B cell (primary cell): ENCODE measurements at regions not wholly inside any gene's neighbourhood (a gene's known extent, or its start where the extent isn't known, plus 50 kb on each side); places are given as distances from the start of the nearest gene placed in this dataset.

Experiments
- ATAC-seq: fragments of 200-7000 bp; cut with Tn5 transposase; one replicate; pipeline ENCODE4 v1.10.0; 2021; ENCODE audit warnings: low read depth, mild to moderate bottlenecking, moderate number of reproducible peaks, moderate library complexity
- CTCF ChIA-PET: fragments of 350-600 bp; sonication (Branson Sonifier 250); formaldehyde crosslinking; loops from one replicate; lab custom pipeline; 2021; ENCODE audit warnings: antibody characterized with exemption, inconsistent platforms; lab: Charles Lee
- POLR2A ChIA-PET: fragments of 350-600 bp; sonication (Branson Sonifier 250); formaldehyde crosslinking; loops from one replicate; lab custom pipeline; 2021; ENCODE audit warnings: antibody characterized with exemption; lab: Charles Lee
- DNase-seq: peaks from one replicate; pipeline ENCODE4 v3.0.0; 2013
- H2AFZ ChIP-seq: 2 replicates; pipeline ENCODE4 v1.6.1; 2012; ENCODE audit warnings: mild to moderate bottlenecking, low read depth, low read length; ENCODE audit not compliant: insufficient read depth, poor library complexity, severe bottlenecking
- H3K27ac ChIP-seq, 2 donors: 1 replicate in 1 of 2; 2 replicates in 1 of 2; pipeline ENCODE4 v1.5.1; 2012 to 2013; ENCODE audit warnings: low read length in 2 of 2, mild to moderate bottlenecking in 2 of 2, moderate library complexity in 1 of 2
- H3K27me3 ChIP-seq, 4 experiments: fragments of 200-600 bp in 1 of 4; sonication (generic) in 1 of 4; replicated peaks in 1 of 4; 1 replicate in 2 of 4; 2 replicates in 2 of 4; pipeline versions ENCODE4 v1.6.1 to v1.7.0; 2013 to 2016; ENCODE audit warnings: low read length in 3 of 4, mild to moderate bottlenecking in 2 of 4, mixed read lengths in 1 of 4, moderate library complexity in 1 of 4; ENCODE audit not compliant: insufficient read depth in 4 of 4, control insufficient read depth in 3 of 4; ENCODE audit errors: control extremely low read depth in 1 of 4
- H3K36me3 ChIP-seq, 2 experiments: replicated peaks in 1 of 2; 1 replicate in 1 of 2; 2 replicates in 1 of 2; pipeline versions ENCODE4 v1.6.1 to v1.7.1; 2013; ENCODE audit warnings: low read length in 1 of 2; ENCODE audit not compliant: insufficient read depth in 2 of 2, control insufficient read depth in 1 of 2; ENCODE audit errors: control extremely low read depth in 1 of 2, extremely low read depth in 1 of 2
- H3K4me1 ChIP-seq, 2 donors: fragments of 200-600 bp in 1 of 2; sonication (generic) in 1 of 2; 1 replicate in 1 of 2; 2 replicates in 1 of 2; pipeline versions ENCODE4 v1.5.1 to v1.6.1; 2013 to 2017; ENCODE audit warnings: low read length in 2 of 2; ENCODE audit not compliant: control insufficient read depth in 2 of 2, insufficient read depth in 2 of 2
- H3K4me2 ChIP-seq: replicated peaks from 2 replicates; pipeline ENCODE3; 2012; ENCODE audit warnings: mild to moderate bottlenecking, low read depth, low read length; ENCODE audit not compliant: poor library complexity, severe bottlenecking
- H3K4me3 ChIP-seq, 5 experiments: fragments of 200-600 bp in 1 of 5; sonication (generic) in 1 of 5; 1 replicate in 3 of 5; 2 replicates in 2 of 5; pipeline versions ENCODE4 v1.5.1 to v1.7.0; 2011 to 2016; ENCODE audit warnings: low read length in 4 of 5, mild to moderate bottlenecking in 4 of 5, low read depth in 2 of 5, control low read depth in 1 of 5, moderate library complexity in 1 of 5; ENCODE audit not compliant: insufficient read depth in 1 of 5; ENCODE audit errors: control extremely low read depth in 1 of 5, extremely low read depth in 1 of 5
- H3K79me2 ChIP-seq: fragments of 200-600 bp; sonication (generic); one replicate; pipeline ENCODE4 v1.6.0; 2016; ENCODE audit warnings: low read length; ENCODE audit not compliant: control insufficient read depth, insufficient read depth
- H3K9ac ChIP-seq: fragments of 200-600 bp; sonication (generic); 2 replicates; pipeline ENCODE4 v1.6.1; 2017; ENCODE audit warnings: mild to moderate bottlenecking, low read length, moderate library complexity
- H3K9me3 ChIP-seq, 3 donors: one replicate each; pipeline versions ENCODE4 v1.6.1 to v1.7.1; 2013; ENCODE audit warnings: low read length in 2 of 3; ENCODE audit not compliant: control insufficient read depth in 2 of 3, insufficient read depth in 1 of 3; ENCODE audit errors: control extremely low read depth in 1 of 3
- H4K20me1 ChIP-seq: 2 replicates; pipeline ENCODE4 v1.6.0; 2012; ENCODE audit warnings: mild to moderate bottlenecking, low read length; ENCODE audit not compliant: insufficient read depth, control insufficient read depth, poor library complexity, severe bottlenecking
- H3K27ac Mint-ChIP-seq: one replicate; pipeline ENCODE4 v1.8.0; 2021; ENCODE audit warnings: mixed read lengths
- H3K27me3 Mint-ChIP-seq: one replicate; pipeline ENCODE4 v1.8.0; 2021; ENCODE audit warnings: mixed read lengths
- H3K4me1 Mint-ChIP-seq: one replicate; pipeline ENCODE4 v1.8.0; 2021; ENCODE audit warnings: mixed read lengths
- H3K4me3 Mint-ChIP-seq: one replicate; pipeline ENCODE4 v1.8.0; 2021; ENCODE audit warnings: mixed read lengths
- H3K9me3 Mint-ChIP-seq: one replicate; pipeline ENCODE4 v1.8.0; 2022; ENCODE audit warnings: mixed read lengths; ENCODE audit not compliant: insufficient read depth
- CTCF ChIP-seq: fragments of 200-600 bp; IDR thresholded peaks from one replicate; pipeline ENCODE4 v1.8.0; 2022; ENCODE audit warnings: antibody characterized with exemption, mild to moderate bottlenecking
- EZH2 ChIP-seq: IDR thresholded peaks from 2 replicates; pipeline ENCODE4 v1.6.1; 2012; ENCODE audit warnings: borderline replicate concordance, low read depth, mild to moderate bottlenecking, moderate library complexity, low read length; ENCODE audit not compliant: insufficient read depth, poor library complexity, severe bottlenecking
- WGBS: methylation state at CpG from one replicate; pipeline ENCODE4 v1.1.5; 2013; ENCODE audit warnings: missing lambda C conversion rate; ENCODE audit not compliant: insufficient coverage; 5-methylcytosine and 5-hydroxymethylcytosine counted together
- intact Hi-C: fragments of 100-400 bp; cut with micrococcal nuclease; formaldehyde crosslinking; loops from one replicate; pipeline ENCODE4 v1.10.0; 2022

GRCh38 chr2:222796413-222797103 lies 64.3 kb upstream of the ACSL3 start:
- ATAC-seq (no peak), DNase-seq (no peak)
- H3K27ac ChIP-seq: no peak overlapping the region
- H2AFZ ChIP-seq: no peak overlapping the region
- Mint-ChIP-seq H3K9me3 (no peaks in the 10 kb centered on the region), H3K27me3 (peaks cover 6% of the 10 kb centered on the region), H3K4me3 (no peak overlapping the region), H3K27ac (no peak overlapping the region), H3K4me1 (no peaks in the 10 kb centered on the region)
- 96% methylated on average over 4 of the region's 5 CpGs for WGBS
- H3K79me2 ChIP-seq: no peaks in the 10 kb centered on the region
- no peaks in the 10 kb centered on the region for H3K27me3 ChIP-seq
- H3K9me3 ChIP-seq: no peaks in the 10 kb centered on the region
- ChIA-PET CTCF (interaction anchor here (0.7 to 1.3 kb wide), 9 partner anchors 8 to 126 kb away, joined by 3 to 11 read pairs (median 4); no protein-coding TSS in a partner anchor), POLR2A (no interaction called here)
- no peak overlapping the region for H3K9ac ChIP-seq
- no peaks in the 10 kb centered on the region for H3K36me3 ChIP-seq
- H3K4me2 ChIP-seq: no peak overlapping the region
- intact Hi-C loops: loop anchor here (1.0 to 2.0 kb wide), 2 partner anchors 107 to 142 kb away; no protein-coding TSS in a partner anchor
- H4K20me1 ChIP-seq: no peaks in the 10 kb centered on the region
- no peaks in the 10 kb centered on the region for H3K4me1 ChIP-seq
- TF ChIP-seq CTCF: no peak
- no peak for TF ChIP-seq EZH2
- no peak overlapping the region for H3K4me3 ChIP-seq

- Histone ChIP-seq H3K27me3 (no peaks in the 10 kb centered on the region), H3K9me3 (no peaks in the 10 kb centered on the region), H3K4me2 (no peak overlapping the region), H4K20me1 (no peaks in the 10 kb centered on the region), H3K27ac (no peak overlapping the region), H3K4me3 (no peak overlapping the region), H3K4me1 (no peaks in the 10 kb centered on the region), H3K9ac (no peak overlapping the region), H3K36me3 (no peaks in the 10 kb centered on the region), H3K79me2 (no peaks in the 10 kb centered on the region), H2AFZ (no peak overlapping the region)
- ChIA-PET CTCF (interaction anchor here (0.7 to 1.3 kb wide), 10 partner anchors 8 to 159 kb away, joined by 3 to 11 read pairs (median 4); no protein-coding TSS in a partner anchor), POLR2A (no interaction called here)
- Mint-ChIP-seq H3K9me3 (no peaks in the 10 kb centered on the region), H3K4me1 (no peaks in the 10 kb centered on the region), H3K4me3 (no peak overlapping the region), H3K27me3 (peaks cover 6% of the 10 kb centered on the region), H3K27ac (no peak overlapping the region)
- TF ChIP-seq CTCF (peak; percentile 48), EZH2 (no peak)
- intact Hi-C loops: loop anchor here (1.0 to 2.0 kb wide), 2 partner anchors 106 to 142 kb away; no protein-coding TSS in a partner anchor
- no peak for ATAC-seq
- peak; percentile 13 for DNase-seq
- WGBS: no CpG with 5 or more reads among the region's 2 CpGs
These were observed 63.6 kb upstream of the ACSL3 start for GRCh38 chr2:222797261-222797660.
